ENCODE measurements at regions not wholly inside any gene's neighbourhood (a gene's known extent, or its start where the extent isn't known, plus 50 kb on each side); places are given as distances from the start of the nearest gene placed in this dataset.

GRCh38 chr4:181536196-181536746 lies 706.9 kb upstream of the TENM3 start:
- DNase-seq (ENCODE audit: low spot score) = no peak

GRCh38 chr4:181536811-181537434 lies 706.3 kb upstream of the TENM3 start:
- no peak for DNase-seq (ENCODE audit: low spot score)

GRCh38 chr4:181538431-181538830 lies 704.8 kb upstream of the TENM3 start:
- DNase-seq (ENCODE audit: low spot score) = no peak

GRCh38 chr4:181541396-181541795 lies 701.8 kb upstream of the TENM3 start:
- no peak for DNase-seq (ENCODE audit: low spot score)

DNA sequence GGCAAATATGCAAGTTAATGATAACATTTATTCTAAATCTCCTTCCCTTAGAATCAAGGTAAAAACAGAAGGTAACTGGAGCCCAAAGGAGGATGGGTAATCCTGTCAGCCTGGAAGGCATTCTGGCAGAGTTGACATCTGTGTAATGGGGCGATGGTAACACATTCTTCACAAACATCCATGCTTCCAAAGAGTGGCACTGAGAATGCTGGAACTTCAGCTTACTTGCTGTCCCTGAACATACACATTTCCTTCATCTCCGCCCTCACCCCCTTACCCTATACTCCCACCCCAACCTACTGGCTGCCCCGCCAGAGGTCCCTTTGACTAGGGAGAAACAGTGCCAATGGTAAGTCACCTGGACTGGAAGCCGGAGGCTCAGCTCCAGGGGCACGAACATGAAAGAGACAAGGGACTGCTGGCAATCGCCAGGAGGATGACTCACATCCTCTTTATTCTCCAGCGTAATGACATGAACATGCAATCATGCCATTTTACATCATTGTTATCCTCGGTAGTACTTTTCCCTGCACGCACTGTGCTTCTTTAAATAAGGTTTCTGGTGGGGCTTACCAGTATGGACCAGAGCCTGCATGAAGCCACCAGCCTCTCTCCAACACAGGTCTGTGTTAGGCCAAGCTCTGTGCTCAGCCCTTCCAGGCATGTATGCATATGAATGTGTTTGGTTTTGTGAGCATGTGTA lies 694.2 kb upstream of the TENM3 start:
- DNase-seq (ENCODE audit: low spot score) = peak; percentile 9

GRCh38 chr4:181549576-181550188 lies 693.5 kb upstream of the TENM3 start:
- DNase-seq (ENCODE audit: low spot score) = peak; percentile 29

- no peak for DNase-seq (ENCODE audit: low spot score)
Observed at GRCh38 chr4:181550381-181550780, 692.8 kb upstream of the TENM3 start.

- no peak for DNase-seq (ENCODE audit: low spot score)
Observed at GRCh38 chr4:181559637-181560036, 683.6 kb upstream of the TENM3 start.

- no peak for DNase-seq (ENCODE audit: low spot score)
Observed at GRCh38 chr4:181562399-181562798, 680.8 kb upstream of the TENM3 start.

DNA sequence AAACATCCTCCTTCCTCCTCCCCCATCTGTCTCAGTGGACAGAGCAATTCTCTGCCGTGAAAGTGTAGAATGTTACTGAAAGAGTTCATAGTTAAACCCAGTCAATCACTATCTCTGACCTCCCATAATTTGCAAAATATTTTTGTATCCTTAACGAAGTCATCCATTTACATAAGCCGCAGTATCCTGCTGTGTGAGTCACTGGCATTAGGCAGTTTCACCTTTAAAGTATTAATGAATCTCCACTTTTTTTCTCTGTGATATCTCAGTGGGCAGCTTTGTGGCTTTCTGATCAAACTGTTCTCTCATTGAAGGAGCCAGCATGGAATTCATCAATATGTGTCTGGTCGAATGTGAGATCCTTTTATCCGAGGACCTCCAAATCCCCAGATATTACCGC lies 678.6 kb upstream of the TENM3 start:
- no peak for DNase-seq (ENCODE audit: low spot score)

GRCh38 chr4:181566490-181566889 lies 676.7 kb upstream of the TENM3 start:
- DNase-seq (ENCODE audit: low spot score) = peak; percentile 62

DNA sequence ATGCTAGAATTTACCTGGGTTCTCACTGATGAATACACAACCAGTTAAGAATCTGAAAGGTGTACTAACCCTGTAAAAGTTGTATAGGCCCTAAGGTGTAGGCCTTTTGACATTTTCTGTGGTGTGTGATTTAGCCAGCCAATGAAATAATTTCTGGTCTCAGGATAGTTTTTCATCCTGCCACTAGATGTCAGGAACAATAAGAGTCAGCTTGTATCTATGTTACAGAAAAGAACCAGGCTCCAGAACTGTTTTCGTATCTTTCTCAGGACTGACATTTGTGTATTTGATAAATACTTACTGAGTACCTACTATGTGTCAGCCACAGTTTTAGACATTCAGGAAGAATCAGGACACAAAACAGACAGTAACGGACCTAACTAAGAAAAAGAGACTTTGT lies 673.6 kb upstream of the TENM3 start:
- DNase-seq (ENCODE audit: low spot score) = peak; percentile 46

DNA sequence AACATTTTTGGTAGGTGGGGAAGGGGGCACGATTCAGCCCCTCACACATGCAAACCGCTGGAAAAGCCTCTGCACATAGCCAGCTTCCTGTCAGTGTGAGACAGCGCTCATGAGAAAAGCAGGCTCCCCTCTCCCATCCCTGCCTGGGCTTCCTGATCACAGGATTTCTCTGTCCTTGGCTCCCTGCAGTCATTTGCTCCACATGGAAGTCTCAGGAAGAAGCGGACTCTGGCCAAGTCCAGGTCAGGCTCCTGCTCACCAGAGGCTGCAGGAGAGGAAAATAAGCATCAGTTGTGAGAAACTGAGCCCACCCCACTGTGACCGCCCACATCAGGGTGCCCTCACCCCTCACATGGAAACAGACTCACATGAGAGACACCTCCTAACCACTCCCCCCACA lies 664.3 kb upstream of the TENM3 start:
- no peak for DNase-seq (ENCODE audit: low spot score)

GRCh38 chr4:181579486-181579885 lies 663.7 kb upstream of the TENM3 start:
- DNase-seq (ENCODE audit: low spot score) = no peak

GRCh38 chr4:181581983-181582382 lies 661.2 kb upstream of the TENM3 start:
- DNase-seq (ENCODE audit: low spot score) = no peak

DNA sequence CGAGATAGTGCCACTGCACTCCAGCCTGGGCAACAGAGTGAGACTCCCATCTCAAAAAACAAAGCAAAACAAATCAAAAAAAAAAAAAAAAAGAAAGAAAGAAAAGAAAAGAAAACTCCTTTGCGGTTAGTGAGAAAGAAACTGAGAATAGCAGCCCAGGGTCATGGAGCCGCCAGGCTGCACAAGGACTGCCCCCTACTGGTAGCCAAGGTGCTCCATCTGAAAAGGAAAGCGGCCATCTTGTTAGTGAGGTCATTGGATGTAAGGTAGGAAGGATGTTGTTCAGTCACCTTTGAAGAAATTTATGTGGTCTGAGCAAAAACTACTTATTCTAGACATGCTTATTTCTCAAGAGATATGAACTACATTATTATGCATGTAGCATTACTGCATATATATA lies 660.6 kb upstream of the TENM3 start:
- no peak for DNase-seq (ENCODE audit: low spot score)

DNA sequence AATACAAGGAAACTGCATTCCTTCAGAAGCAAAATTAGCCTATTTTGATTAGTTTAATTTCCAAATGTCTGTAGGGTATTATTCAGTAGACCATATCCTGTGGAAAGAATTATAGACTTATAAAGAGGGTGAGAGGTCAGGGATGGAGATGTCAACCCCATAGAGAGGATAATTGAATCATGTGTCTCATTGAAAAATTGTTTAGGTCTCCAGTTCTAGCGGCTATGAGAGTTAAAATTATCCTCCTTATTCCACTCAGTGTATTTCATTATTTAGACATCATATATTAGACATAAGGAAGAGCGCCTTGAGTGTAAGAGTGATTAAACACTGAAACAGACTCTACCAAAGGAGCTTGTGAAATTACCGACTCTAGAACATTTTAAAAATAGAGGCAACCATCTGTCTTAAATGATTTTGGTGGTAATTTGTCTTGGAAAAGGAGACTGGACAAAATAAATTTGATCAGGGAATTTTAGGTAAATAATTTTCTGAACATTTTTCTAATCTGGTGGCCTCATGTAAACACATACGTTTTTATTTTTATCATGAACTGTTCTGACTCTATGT lies 654.4 kb upstream of the TENM3 start:
- no peak for DNase-seq (ENCODE audit: low spot score)

- no peak for DNase-seq (ENCODE audit: low spot score)
Observed at GRCh38 chr4:181592221-181592745, 650.9 kb upstream of the TENM3 start.

- no peak for DNase-seq (ENCODE audit: low spot score)
Observed at GRCh38 chr4:181593703-181594102, 649.5 kb upstream of the TENM3 start.

DNA sequence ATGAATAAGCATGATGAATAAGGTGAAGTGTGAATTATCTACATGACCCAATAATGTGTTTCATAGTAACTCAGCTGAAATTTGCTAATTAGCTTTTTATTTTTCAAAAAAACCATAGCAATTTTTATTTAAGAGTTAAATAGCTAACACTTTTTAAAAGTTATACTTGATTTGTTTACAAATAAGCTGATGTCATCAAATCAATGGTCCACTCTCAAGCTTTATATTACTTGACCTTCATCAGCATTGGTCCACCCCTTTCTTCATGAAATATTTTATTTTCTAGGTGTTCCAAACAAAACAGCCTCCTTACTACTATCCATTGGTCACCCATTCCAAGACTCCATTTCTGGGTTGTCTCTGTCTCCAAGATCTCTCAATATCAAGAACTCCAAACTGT lies 649.0 kb upstream of the TENM3 start:
- DNase-seq (ENCODE audit: low spot score) = no peak

- DNase-seq (ENCODE audit: low spot score) = no peak
Observed at GRCh38 chr4:181595716-181596115, 647.5 kb upstream of the TENM3 start.

DNA sequence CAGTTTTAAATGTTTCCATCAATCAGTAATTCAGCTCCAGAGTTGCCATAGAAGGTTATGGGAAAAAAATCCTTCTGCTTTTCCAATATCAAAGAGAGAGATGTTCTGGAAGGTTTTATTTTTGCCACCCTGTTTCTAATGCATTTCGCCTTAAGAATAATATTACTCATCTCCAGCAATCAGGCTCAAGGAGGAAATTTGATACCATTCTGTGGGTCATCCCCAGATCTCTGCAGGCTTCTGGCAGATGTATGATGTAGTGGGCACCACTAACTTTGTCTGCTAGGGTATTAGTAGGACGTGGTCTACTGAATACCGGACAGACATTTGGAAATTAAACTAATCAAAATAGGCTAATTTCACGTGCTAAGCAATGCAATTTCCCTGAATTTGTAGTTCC lies 645.4 kb upstream of the TENM3 start:
- no peak for DNase-seq (ENCODE audit: low spot score)

Measured in umbilical cord (tissue), 1 donor.